OCI-LY3 (cell line): ENCODE measurements at regions not wholly inside any gene's neighbourhood (a gene's known extent, or its start where the extent isn't known, plus 50 kb on each side); places are given as distances from the start of the nearest gene placed in this dataset.

Experiments used
- EZH2phosphoT487 ChIP-seq: fragments of 200-600 bp; shearing (Covaris generic); IDR thresholded peaks from 2 replicates; pipeline ENCODE4 v1.6.1; 2018; ENCODE audit warnings: antibody characterized with exemption, mixed run types, low read depth
- TF ChIP-seq, protein P1 (sequence below): fragments of 200-600, 300-600 bp; sonication (generic); IDR thresholded peaks from 2 replicates; pipeline ENCODE4 v1.5.1; 2014; ENCODE audit warnings: antibody characterized with exemption, low read length, low read depth

DNA sequence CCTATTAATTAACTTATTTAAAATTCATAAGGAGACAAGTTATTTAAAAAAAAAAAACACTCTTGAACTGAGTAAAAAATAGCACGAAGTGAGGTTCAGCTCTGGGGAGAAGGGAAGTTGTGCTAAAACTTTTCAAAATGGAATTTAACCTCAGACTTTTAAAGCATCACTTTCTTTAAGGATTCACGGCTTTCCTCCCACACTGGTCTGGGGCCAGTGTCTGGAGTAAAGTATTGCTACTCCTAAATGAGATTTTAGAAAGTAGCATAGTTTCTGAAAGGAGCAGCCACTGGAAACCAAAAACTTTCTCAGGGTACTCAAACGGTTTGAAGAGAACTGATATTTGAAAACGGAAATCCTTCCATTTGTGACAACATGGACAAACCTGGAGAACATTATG, 97.7 kb upstream of the CYP1B1 start:
- TF ChIP-seq, protein P1, sequence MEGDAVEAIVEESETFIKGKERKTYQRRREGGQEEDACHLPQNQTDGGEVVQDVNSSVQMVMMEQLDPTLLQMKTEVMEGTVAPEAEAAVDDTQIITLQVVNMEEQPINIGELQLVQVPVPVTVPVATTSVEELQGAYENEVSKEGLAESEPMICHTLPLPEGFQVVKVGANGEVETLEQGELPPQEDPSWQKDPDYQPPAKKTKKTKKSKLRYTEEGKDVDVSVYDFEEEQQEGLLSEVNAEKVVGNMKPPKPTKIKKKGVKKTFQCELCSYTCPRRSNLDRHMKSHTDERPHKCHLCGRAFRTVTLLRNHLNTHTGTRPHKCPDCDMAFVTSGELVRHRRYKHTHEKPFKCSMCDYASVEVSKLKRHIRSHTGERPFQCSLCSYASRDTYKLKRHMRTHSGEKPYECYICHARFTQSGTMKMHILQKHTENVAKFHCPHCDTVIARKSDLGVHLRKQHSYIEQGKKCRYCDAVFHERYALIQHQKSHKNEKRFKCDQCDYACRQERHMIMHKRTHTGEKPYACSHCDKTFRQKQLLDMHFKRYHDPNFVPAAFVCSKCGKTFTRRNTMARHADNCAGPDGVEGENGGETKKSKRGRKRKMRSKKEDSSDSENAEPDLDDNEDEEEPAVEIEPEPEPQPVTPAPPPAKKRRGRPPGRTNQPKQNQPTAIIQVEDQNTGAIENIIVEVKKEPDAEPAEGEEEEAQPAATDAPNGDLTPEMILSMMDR = no peak
- no peak for TF ChIP-seq EZH2phosphoT487
